H1 (cell line): ENCODE measurements at regions not wholly inside any gene's neighbourhood (a gene's known extent, or its start where the extent isn't known, plus 50 kb on each side); places are given as distances from the start of the nearest gene placed in this dataset.

Experiments
- CTCF ChIA-PET: fragments of 300-600 bp; sonication (Branson Sonifier 250); formaldehyde crosslinking; loops from one replicate; lab custom pipeline; 2021; ENCODE audit not compliant: partially characterized antibody; lab: Charles Lee
- POLR2A ChIA-PET: fragments of 300-600 bp; sonication (Branson Sonifier 250); formaldehyde crosslinking; loops from one replicate; lab custom pipeline; 2021; ENCODE audit warnings: inconsistent platforms; ENCODE audit not compliant: partially characterized antibody; lab: Charles Lee
- DNase-seq, 2 experiments: peaks; one replicate each; pipeline versions ENCODE4 v3.0.0 to v3.0.0-alpha.2; 2010 to 2022; ENCODE audit warnings: low spot score in 2 of 2, low read depth in 1 of 2, mixed read lengths in 1 of 2
- FAIRE-seq: peaks from 2 replicates; lab custom pipeline; 2011; peaks lifted over from hg19 to GRCh38; lab: Jason Lieb, UNC
- H2AFZ ChIP-seq: 2 replicates; pipeline ENCODE4 v1.8.1; 2012; ENCODE audit warnings: low read length, inconsistent platforms
- H2AK5ac ChIP-seq: 2 replicates; pipeline ENCODE4 v1.6.1; 2013; ENCODE audit warnings: low read depth, low read length
- H2BK120ac ChIP-seq: replicated peaks from 2 replicates; pipeline ENCODE3; 2013; ENCODE audit warnings: low read depth, low read length, inconsistent platforms
- H2BK12ac ChIP-seq: 2 replicates; pipeline ENCODE4 v1.6.1; 2013; ENCODE audit warnings: low read depth, low read length
- H2BK15ac ChIP-seq: 2 replicates; pipeline ENCODE4 v1.6.1; 2013; ENCODE audit warnings: low read length
- H2BK20ac ChIP-seq: 2 replicates; pipeline ENCODE4 v1.6.1; 2013; ENCODE audit warnings: low read length
- H2BK5ac ChIP-seq: 2 replicates; pipeline ENCODE4 v1.6.1; 2013; ENCODE audit warnings: low read depth, low read length
- H3K14ac ChIP-seq: 2 replicates; pipeline ENCODE4 v1.6.1; 2013; ENCODE audit warnings: inconsistent platforms; ENCODE audit not compliant: insufficient read length
- H3K18ac ChIP-seq: 2 replicates; pipeline ENCODE4 v1.6.1; 2013; ENCODE audit warnings: low read length; ENCODE audit errors: extremely low read depth
- H3K23ac ChIP-seq: 2 replicates; pipeline ENCODE4 v1.6.1; 2013; ENCODE audit warnings: inconsistent platforms; ENCODE audit not compliant: insufficient read length
- H3K23me2 ChIP-seq: 2 replicates; pipeline ENCODE4 v1.6.1; 2013; ENCODE audit warnings: low read depth, low read length
- H3K27ac ChIP-seq: 2 replicates; pipeline ENCODE4 v1.6.1; 2011; ENCODE audit warnings: low read depth, low read length, inconsistent platforms
- H3K27me3 ChIP-seq, 4 experiments: replicated peaks in 1 of 4; 1 replicate in 1 of 4; 2 replicates in 3 of 4; pipeline versions ENCODE4 v1.6.1 to v1.8.1; 2011 to 2013; ENCODE audit warnings: low read length in 3 of 4, mild to moderate bottlenecking in 3 of 4, inconsistent platforms in 2 of 4, mixed read lengths in 2 of 4, moderate library complexity in 1 of 4; ENCODE audit not compliant: control insufficient read depth in 3 of 4, insufficient read depth in 3 of 4; ENCODE audit errors: extremely low read depth in 1 of 4
- H3K36me3 ChIP-seq, 4 experiments: 2 replicates each; pipeline versions ENCODE4 v1.6.1 to v1.8.1; 2011 to 2013; ENCODE audit warnings: mild to moderate bottlenecking in 4 of 4, low read length in 3 of 4, moderate library complexity in 2 of 4, control low read depth in 1 of 4, inconsistent platforms in 1 of 4; ENCODE audit not compliant: insufficient read depth in 4 of 4, control insufficient read depth in 2 of 4
- H3K4ac ChIP-seq: replicated peaks from 2 replicates; pipeline ENCODE3; 2013; ENCODE audit warnings: low read length, low read depth, mixed read lengths, inconsistent platforms; ENCODE audit not compliant: insufficient read length
- H3K4me1 ChIP-seq, 4 experiments: replicated peaks in 1 of 4; 1 replicate in 1 of 4; 2 replicates in 3 of 4; pipeline versions ENCODE4 v1.6.1 to v1.8.1; 2011 to 2013; ENCODE audit warnings: low read length in 3 of 4, inconsistent platforms in 2 of 4, mixed read lengths in 1 of 4; ENCODE audit not compliant: insufficient read depth in 4 of 4, control insufficient read depth in 3 of 4
- H3K4me2 ChIP-seq, 2 experiments: 2 replicates each; pipeline versions ENCODE4 v1.6.1 to v1.8.1; 2011 to 2013; ENCODE audit warnings: low read depth in 2 of 2, low read length in 2 of 2, control low read depth in 1 of 2, inconsistent platforms in 1 of 2, mild to moderate bottlenecking in 1 of 2; ENCODE audit not compliant: insufficient read depth in 1 of 2
- H3K4me3 ChIP-seq, 4 experiments: fragments of 200-600, 300-600 bp in 1 of 4; sonication (generic), shearing (Covaris generic), sonication (Bioruptor Twin) in 1 of 4; 2 replicates each; pipeline versions ENCODE4 v1.5.1 to v1.8.1; 2011 to 2016; ENCODE audit warnings: low read length in 4 of 4, low read depth in 3 of 4, control low read depth in 2 of 4, inconsistent platforms in 2 of 4, mild to moderate bottlenecking in 2 of 4, mixed read lengths in 1 of 4, moderate library complexity in 1 of 4; ENCODE audit not compliant: insufficient read depth in 2 of 4; ENCODE audit errors: extremely low read depth in 1 of 4
- H3K56ac ChIP-seq: replicated peaks from 2 replicates; pipeline ENCODE3; 2013; ENCODE audit warnings: low read depth, mild to moderate bottlenecking, mixed read lengths, low read length, inconsistent platforms; ENCODE audit not compliant: insufficient read length
- H3K79me1 ChIP-seq: 2 replicates; pipeline ENCODE4 v1.6.1; 2013; ENCODE audit warnings: low read depth, low read length, control low read depth
- H3K79me2 ChIP-seq, 2 experiments: 2 replicates each; pipeline versions ENCODE4 v1.6.1 to v1.8.1; 2012 to 2013; ENCODE audit warnings: low read length in 2 of 2, mild to moderate bottlenecking in 2 of 2, inconsistent platforms in 1 of 2; ENCODE audit not compliant: insufficient read depth in 2 of 2, control insufficient read depth in 1 of 2
- H3K9ac ChIP-seq, 4 experiments: replicated peaks in 1 of 4; 1 replicate in 1 of 4; 2 replicates in 3 of 4; pipeline versions ENCODE4 v1.6.1 to v1.8.1; 2011 to 2013; ENCODE audit warnings: low read depth in 3 of 4, low read length in 3 of 4, control low read depth in 2 of 4, mild to moderate bottlenecking in 2 of 4, moderate library complexity in 2 of 4, inconsistent platforms in 1 of 4; ENCODE audit errors: extremely low read depth in 1 of 4
- H3K9me3 ChIP-seq, 2 experiments: 2 replicates each; pipeline versions ENCODE4 v1.6.1 to v1.8.1; 2012 to 2013; ENCODE audit warnings: mild to moderate bottlenecking in 2 of 2, moderate library complexity in 2 of 2, control low read depth in 1 of 2, inconsistent platforms in 1 of 2, low read depth in 1 of 2, low read length in 1 of 2, mixed read lengths in 1 of 2; ENCODE audit not compliant: insufficient read depth in 2 of 2
- H4K20me1 ChIP-seq, 2 experiments: replicated peaks in 1 of 2; 2 replicates each; pipeline versions ENCODE3 to v1.8.1; 2011 to 2013; ENCODE audit warnings: inconsistent platforms in 2 of 2, low read length in 2 of 2, mild to moderate bottlenecking in 1 of 2; ENCODE audit not compliant: insufficient read depth in 2 of 2, control insufficient read depth in 1 of 2
- H4K5ac ChIP-seq: 2 replicates; pipeline ENCODE4 v1.6.1; 2013; ENCODE audit warnings: low read length, low read depth, mixed read lengths, inconsistent platforms; ENCODE audit not compliant: insufficient read length
- H4K8ac ChIP-seq: 2 replicates; pipeline ENCODE4 v1.8.0; 2013; ENCODE audit warnings: mild to moderate bottlenecking, moderate library complexity, low read length, inconsistent platforms; ENCODE audit not compliant: insufficient read depth; ENCODE audit errors: extremely low read depth
- H4K91ac ChIP-seq: replicated peaks from 2 replicates; pipeline ENCODE3; 2013; ENCODE audit warnings: low read length, mixed read lengths, inconsistent platforms; ENCODE audit not compliant: insufficient read length
- BACH1 ChIP-seq: IDR thresholded peaks from 2 replicates; pipeline ENCODE4 v1.6.1; 2012; ENCODE audit warnings: low read length, improper control_type of control experiment
- CBX8 ChIP-seq: fragments of 300-800, 300-1000 bp; sonication (generic); IDR thresholded peaks from 2 replicates; pipeline ENCODE4 v1.7.1; 2016; ENCODE audit warnings: low read depth, low read length, borderline replicate concordance
- CHD1 ChIP-seq: IDR thresholded peaks from 2 replicates; pipeline ENCODE4 v1.6.1; 2012; ENCODE audit warnings: low read depth, low read length, improper control_type of control experiment
- CHD2 ChIP-seq: IDR thresholded peaks from 2 replicates; pipeline ENCODE4 v1.6.1; 2012; ENCODE audit warnings: low read length, improper control_type of control experiment
- FOSL1 ChIP-seq: IDR thresholded peaks from 2 replicates; pipeline ENCODE4 v1.6.1; 2011; ENCODE audit warnings: mild to moderate bottlenecking, low read depth, low read length, moderate library complexity; ENCODE audit not compliant: insufficient read depth
- JUND ChIP-seq: IDR thresholded peaks from 2 replicates; pipeline ENCODE4 v1.6.1; 2011; ENCODE audit warnings: mild to moderate bottlenecking, improper control_type of control experiment, low read length
- KDM5A ChIP-seq: fragments of 200-600 bp; IDR thresholded peaks from 2 replicates; pipeline ENCODE4 v1.7.1; 2012; ENCODE audit warnings: mild to moderate bottlenecking, low read length, inconsistent platforms, mixed read lengths
- NANOG ChIP-seq: IDR thresholded peaks from 2 replicates; pipeline ENCODE4 v1.6.1; 2011; ENCODE audit warnings: low read length, low read depth, mild to moderate bottlenecking, inconsistent platforms; ENCODE audit not compliant: insufficient read depth, poor library complexity, severe bottlenecking
- NRF1 ChIP-seq: IDR thresholded peaks from 2 replicates; pipeline ENCODE4 v1.6.1; 2011; ENCODE audit warnings: mild to moderate bottlenecking, low read depth, low read length, improper control_type of control experiment
- POLR2AphosphoS5 ChIP-seq: IDR thresholded peaks from 2 replicates; pipeline ENCODE4 v1.6.1; 2011; ENCODE audit warnings: low read depth, low read length
- RAD21 ChIP-seq, 2 experiments: IDR thresholded peaks in 1 of 2; conservative IDR thresholded peaks in 1 of 2; 2 replicates each; pipeline ENCODE4 v1.6.1; 2011; ENCODE audit warnings: low read depth in 2 of 2, low read length in 2 of 2, improper control_type of control experiment in 1 of 2, inconsistent platforms in 1 of 2, mild to moderate bottlenecking in 1 of 2, moderate library complexity in 1 of 2
- RFX5 ChIP-seq: IDR thresholded peaks from 2 replicates; pipeline ENCODE4 v1.6.1; 2011; ENCODE audit warnings: low read depth, low read length, improper control_type of control experiment, borderline replicate concordance
- SAP30 ChIP-seq: fragments of 300-600 bp; sonication (generic); IDR thresholded peaks from 2 replicates; pipeline ENCODE4 v1.7.1; 2012; ENCODE audit warnings: low read length, moderate library complexity, mild to moderate bottlenecking, inconsistent platforms; ENCODE audit not compliant: insufficient read depth, insufficient replicate concordance
- SIN3A ChIP-seq, 2 experiments: IDR thresholded peaks in 1 of 2; conservative IDR thresholded peaks in 1 of 2; 2 replicates each; pipeline ENCODE4 v1.6.1; 2011 to 2012; ENCODE audit warnings: low read length in 2 of 2, improper control_type of control experiment in 1 of 2, low read depth in 1 of 2, mild to moderate bottlenecking in 1 of 2
- SP1 ChIP-seq: IDR thresholded peaks from 2 replicates; pipeline ENCODE4 v1.6.1; 2011; ENCODE audit warnings: low read depth, low read length
- TAF1 ChIP-seq: IDR thresholded peaks from 2 replicates; pipeline ENCODE4 v1.6.1; 2011; ENCODE audit warnings: mild to moderate bottlenecking, low read depth, low read length
- WGBS, 2 experiments: shearing (Covaris generic) in 1 of 2; methylation state at CpG; one replicate each; pipeline versions ENCODE4 v1.1.6 to v1.1.7; 2013 to 2015; ENCODE audit warnings: low lambda C conversion rate in 2 of 2, mixed read lengths in 2 of 2, inconsistent platforms in 1 of 2, low coverage in 1 of 2, missing lambda C conversion rate in 1 of 2; ENCODE audit not compliant: insufficient replicate concordance in 2 of 2, insufficient coverage in 1 of 2, insufficient read length in 1 of 2; ENCODE audit errors: extremely low coverage in 1 of 2, missing lambda C conversion rate in 1 of 2; 5-methylcytosine and 5-hydroxymethylcytosine counted together

- Histone ChIP-seq H3K27ac (no peak overlapping the region), H4K91ac (no peak overlapping the region), H2BK15ac (no peak overlapping the region), H4K5ac (no peak overlapping the region), H3K27me3 (no peaks in the 10 kb centered on the region), H2BK5ac (no peak overlapping the region), H3K4ac (no peak overlapping the region), H2BK120ac (no peak overlapping the region), H2BK12ac (no peak overlapping the region), H3K18ac (no peak overlapping the region), H2AFZ (no peak overlapping the region), H3K4me1 (no peaks in the 10 kb centered on the region), H4K20me1 (peaks cover 0 to 1% of the 10 kb centered on the region in 2 experiments), H3K4me3 (no peak overlapping the region), H3K9ac (no peak overlapping the region), H2BK20ac (no peak overlapping the region), H3K79me2 (no peaks in the 10 kb centered on the region), H3K4me2 (no peak overlapping the region), H3K56ac (no peak overlapping the region), H3K14ac (no peak overlapping the region), H3K9me3 (no peaks in the 10 kb centered on the region), H3K23me2 (no peaks in the 10 kb centered on the region), H3K79me1 (no peaks in the 10 kb centered on the region), H3K23ac (no peak overlapping the region), H2AK5ac (no peak overlapping the region), H4K8ac (no peak overlapping the region), H3K36me3 (no peaks in the 10 kb centered on the region)
- WGBS, 2 experiments: 80% methylated on average over 1 of the region's 1 CpG; no CpG with 5 or more reads in 1 of the 2 experiments
- CTCF ChIA-PET: no interaction called here
- POLR2A ChIA-PET: no interaction called here
- FAIRE-seq: no peak
- no peak for DNase-seq
- TF ChIP-seq SIN3A (conservative IDR thresholded peaks at IDR 0.05 in 1 of 2, IDR thresholded peaks at IDR 0.05 in 1 of 2; ENCODE audit: low read depth in 1 of 2, low read length in 2 of 2): no peak
- TF ChIP-seq CBX8: no peak
- no peak for TF ChIP-seq NANOG
- TF ChIP-seq RFX5: no peak
- TF ChIP-seq BACH1: no peak
- no peak for TF ChIP-seq SP1
- no peak for TF ChIP-seq FOSL1
- TF ChIP-seq CHD2: no peak
- TF ChIP-seq KDM5A: no peak
- TF ChIP-seq CHD1: no peak
- TF ChIP-seq JUND: no peak
- no peak for TF ChIP-seq NRF1
- TF ChIP-seq TAF1: no peak
- no peak for TF ChIP-seq SAP30
- no peak for TF ChIP-seq POLR2AphosphoS5
- TF ChIP-seq RAD21 (IDR thresholded peaks at IDR 0.05 in 1 of 2, conservative IDR thresholded peaks at IDR 0.05 in 1 of 2; ENCODE audit: low read depth in 2 of 2, low read length in 2 of 2): no peak
Observed at GRCh38 chrX:35101901-35102300, 159.3 kb downstream of the FAM47B start.
